Nephron (organoid): ENCODE measurements at regions not wholly inside any gene's neighbourhood (a gene's known extent, or its start where the extent isn't known, plus 50 kb on each side); places are given as distances from the start of the nearest gene placed in this dataset.

Experiments used
- H3K27ac Mint-ChIP-seq, 3 experiments: 2 replicates each; pipeline ENCODE4 v1.8.0; 2020; ENCODE audit warnings: mixed read lengths in 3 of 3, mild to moderate bottlenecking in 2 of 3, moderate library complexity in 1 of 3
- H3K27me3 Mint-ChIP-seq: 2 replicates; pipeline ENCODE4 v1.8.0; 2021; ENCODE audit warnings: low read depth, mild to moderate bottlenecking, moderate library complexity, mixed read lengths
- H3K36me3 Mint-ChIP-seq: 2 replicates; pipeline ENCODE4 v1.8.0; 2020; ENCODE audit warnings: low read depth, mixed read lengths
- H3K4me1 Mint-ChIP-seq: 2 replicates; pipeline ENCODE4 v1.8.0; 2020; ENCODE audit warnings: mixed read lengths
- H3K4me3 Mint-ChIP-seq, 3 experiments: 2 replicates each; pipeline ENCODE4 v1.8.0; 2020; ENCODE audit warnings: mild to moderate bottlenecking in 3 of 3, mixed read lengths in 3 of 3, moderate library complexity in 2 of 3
- H3K9me3 Mint-ChIP-seq: 2 replicates; pipeline ENCODE4 v1.8.0; 2020; ENCODE audit warnings: mixed read lengths
- CTCF ChIP-seq, 3 experiments: fragments of 200-600 bp; sonication (generic); IDR thresholded peaks; one replicate each; pipeline ENCODE4 v1.5.0; 2021; ENCODE audit warnings: antibody characterized with exemption in 3 of 3; ENCODE audit not compliant: unreplicated experiment in 3 of 3

DNA sequence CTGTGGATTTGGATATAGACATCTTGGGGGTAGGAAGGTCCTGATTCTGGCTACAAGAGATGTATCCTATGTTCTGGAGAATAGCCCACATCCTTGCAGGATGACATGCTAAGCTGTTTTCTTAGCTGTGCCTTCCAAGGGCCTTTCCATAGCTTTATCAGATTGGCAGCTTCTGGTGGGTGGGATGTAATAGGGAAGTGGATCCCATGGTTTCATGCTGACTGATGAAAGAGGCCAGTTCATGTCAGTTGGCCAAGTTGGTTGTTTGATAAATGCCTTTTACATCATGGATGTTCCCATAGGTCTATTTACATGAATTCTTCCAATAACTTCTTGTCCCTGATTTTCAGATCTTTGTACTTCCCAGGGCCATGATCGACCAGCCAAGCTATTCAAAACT lies 169.1 kb upstream of the RMST start:
- Mint-ChIP-seq H3K27ac (no peak overlapping the region), H3K9me3 (peaks cover 6% of the 10 kb centered on the region)

DNA sequence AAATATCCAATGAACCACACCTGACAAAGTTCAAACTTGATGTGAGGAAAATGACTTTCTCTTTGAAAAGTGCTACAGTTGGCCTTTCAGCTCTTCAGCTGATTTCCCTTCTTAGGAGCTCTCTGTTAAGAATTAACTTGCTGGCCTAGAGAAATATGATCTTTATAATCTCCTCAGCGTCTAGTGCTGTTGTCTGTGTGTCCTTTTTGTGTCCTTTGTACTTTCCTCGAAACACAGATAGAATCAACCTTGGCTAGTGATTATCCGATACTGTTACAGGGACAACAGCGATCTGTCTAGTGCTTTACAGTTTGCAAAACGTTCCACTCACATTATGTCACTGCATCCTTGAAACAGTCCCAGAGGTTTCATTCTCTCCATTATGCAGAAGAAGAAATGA lies 162.8 kb upstream of the RMST start:
- no peak for TF ChIP-seq CTCF (IDR thresholded peaks at IDR 0.05; ENCODE audit: unreplicated experiment in 3 of 3)
- peaks cover 4% of the 10 kb centered on the region for H3K27me3 Mint-ChIP-seq
- H3K36me3 Mint-ChIP-seq, result no peaks in the 10 kb centered on the region
- H3K27ac Mint-ChIP-seq, result peak overlapping the region; percentile 44 to 59 (median 50)
- peaks cover 10% of the 10 kb centered on the region for H3K9me3 Mint-ChIP-seq
- H3K4me1 Mint-ChIP-seq, result peaks cover 36% of the 10 kb centered on the region
- no peak overlapping the region for H3K4me3 Mint-ChIP-seq

More for the DNA sequence above, 169.1 kb upstream of the RMST start:
- no peaks in the 10 kb centered on the region for H3K27me3 Mint-ChIP-seq
- no peaks in the 10 kb centered on the region for H3K36me3 Mint-ChIP-seq
- H3K4me3 Mint-ChIP-seq, result no peak overlapping the region
- no peaks in the 10 kb centered on the region for H3K4me1 Mint-ChIP-seq
- no peak for TF ChIP-seq CTCF (IDR thresholded peaks at IDR 0.05; ENCODE audit: unreplicated experiment in 3 of 3)

- peak overlapping the region; percentile 44 to 59 (median 50) for H3K27ac Mint-ChIP-seq
- no peaks in the 10 kb centered on the region for H3K36me3 Mint-ChIP-seq
These were observed 162.2 kb upstream of the RMST start for GRCh38 chr12:97300431-97300830.

DNA sequence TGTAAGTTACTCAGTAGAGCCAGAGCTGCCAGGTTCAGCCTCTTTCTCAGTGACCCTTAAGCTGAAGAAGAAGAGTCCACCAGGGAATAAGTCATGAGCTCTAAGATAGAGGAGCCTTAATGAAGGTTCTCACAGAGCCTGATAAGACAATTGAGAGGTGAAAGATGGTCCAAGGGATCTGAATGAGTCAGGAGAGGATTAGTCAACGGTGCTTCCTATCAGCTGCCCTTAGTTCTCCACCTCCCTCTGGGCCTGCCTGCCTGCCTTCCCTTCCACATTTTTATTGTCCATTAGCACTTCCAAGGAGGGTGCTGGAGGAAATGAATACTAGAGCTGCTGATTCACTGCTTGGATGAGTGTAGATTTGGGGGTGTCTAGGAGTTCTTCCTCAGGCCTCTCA lies 161.7 kb upstream of the RMST start:
- Mint-ChIP-seq H3K27me3 (peaks cover 4% of the 10 kb centered on the region), H3K4me1 (peaks cover 41% of the 10 kb centered on the region), H3K9me3 (peaks cover 10% of the 10 kb centered on the region), H3K36me3 (no peaks in the 10 kb centered on the region), H3K27ac (peak overlapping the region in 1 of 3 experiments; percentile 50), H3K4me3 (no peak overlapping the region)
- TF ChIP-seq CTCF (IDR thresholded peaks at IDR 0.05; ENCODE audit: unreplicated experiment in 3 of 3), result no peak

More at GRCh38 chr12:97300431-97300830, 162.2 kb upstream of the RMST start:
- peaks cover 10% of the 10 kb centered on the region for H3K9me3 Mint-ChIP-seq
- no peak overlapping the region for H3K4me3 Mint-ChIP-seq
- peaks cover 4% of the 10 kb centered on the region for H3K27me3 Mint-ChIP-seq
- no peak for TF ChIP-seq CTCF (IDR thresholded peaks at IDR 0.05; ENCODE audit: unreplicated experiment in 3 of 3)
- H3K4me1 Mint-ChIP-seq, result peaks cover 36% of the 10 kb centered on the region

- no peaks in the 10 kb centered on the region for H3K36me3 Mint-ChIP-seq
- no peak overlapping the region for H3K4me3 Mint-ChIP-seq
- peaks cover 4% of the 10 kb centered on the region for H3K27me3 Mint-ChIP-seq
- H3K9me3 Mint-ChIP-seq, result peaks cover 10% of the 10 kb centered on the region
- peak overlapping the region in 1 of 3 experiments; percentile 21 for H3K27ac Mint-ChIP-seq
- peaks cover 44% of the 10 kb centered on the region for H3K4me1 Mint-ChIP-seq
- no peak for TF ChIP-seq CTCF (IDR thresholded peaks at IDR 0.05; ENCODE audit: unreplicated experiment in 3 of 3)
These were observed 161.0 kb upstream of the RMST start for GRCh38 chr12:97301576-97301975.

GRCh38 chr12:97305651-97306050 lies 157.0 kb upstream of the RMST start:
- Mint-ChIP-seq H3K4me3 (no peak overlapping the region), H3K27ac (peak overlapping the region in 2 of 3 experiments; percentile 47 to 66), H3K4me1 (peaks cover 35% of the 10 kb centered on the region), H3K36me3 (no peaks in the 10 kb centered on the region), H3K9me3 (peaks cover 4% of the 10 kb centered on the region), H3K27me3 (peaks cover 4% of the 10 kb centered on the region)
- TF ChIP-seq CTCF (IDR thresholded peaks at IDR 0.05; ENCODE audit: unreplicated experiment in 3 of 3), result no peak
